ENCODE measurements at regions not wholly inside any gene's neighbourhood (a gene's known extent, or its start where the extent isn't known, plus 50 kb on each side); places are given as distances from the start of the nearest gene placed in this dataset.

GRCh38 chr2:222064286-222064685, 234.5 kb downstream of the PAX3 start:
- DNase-seq (no peak), ATAC-seq (ENCODE audit: low read depth) (no peak)
- H3K27ac ChIP-seq (ENCODE audit: insufficient read depth, low read length), result no peak overlapping the region
- peaks cover 4% of the 10 kb centered on the region for H3K27me3 ChIP-seq (ENCODE audit: control insufficient read depth, insufficient read depth, low read length)
- no peak overlapping the region for H2AFZ ChIP-seq (replicated peaks; ENCODE audit: low read length, poor library complexity)
- dilution Hi-C loops (cut with HindIII; ENCODE audit: low sequenced_read_pairs, unreplicated experiment) (no loop called here), intact Hi-C loops (cut with micrococcal nuclease) (no loop called here), in situ Hi-C loops (cut with MboI; ENCODE audit: low sequenced_read_pairs) (loop anchor here (25.0 kb wide), 1 partner anchor 523 kb away; no protein-coding TSS in a partner anchor)
- ChIA-PET CTCF (no interaction called here), POLR2A (ENCODE audit: unreplicated experiment) (no interaction called here)
- no peaks in the 10 kb centered on the region for H3K36me3 ChIP-seq (ENCODE audit: control insufficient read depth, insufficient read depth, low read length)
- H4K5ac ChIP-seq (ENCODE audit: low read depth, low read length), result no peak overlapping the region
- TF ChIP-seq FOS (IDR thresholded peaks at IDR 0.05; ENCODE audit: low read depth, low read length) (no peak), CEBPB (IDR thresholded peaks at IDR 0.05; ENCODE audit: low read depth, low read length) (no peak), ELK1 (IDR thresholded peaks at IDR 0.05; ENCODE audit: borderline replicate concordance, low read depth, low read length) (no peak), NFE2L2 (IDR thresholded peaks at IDR 0.05; ENCODE audit: low read depth, low read length) (no peak), CHD1 (IDR thresholded peaks at IDR 0.05; ENCODE audit: low read depth, low read length) (no peak), MAFK (IDR thresholded peaks at IDR 0.05; ENCODE audit: low read depth, low read length) (no peak), MAZ (IDR thresholded peaks at IDR 0.05; ENCODE audit: borderline replicate concordance, low read depth, low read length) (no peak), MXI1 (IDR thresholded peaks at IDR 0.05; ENCODE audit: borderline replicate concordance, low read depth, low read length) (no peak), SMC3 (IDR thresholded peaks at IDR 0.05; ENCODE audit: low read depth, low read length) (no peak)
- TF ChIP-seq, protein P1, sequence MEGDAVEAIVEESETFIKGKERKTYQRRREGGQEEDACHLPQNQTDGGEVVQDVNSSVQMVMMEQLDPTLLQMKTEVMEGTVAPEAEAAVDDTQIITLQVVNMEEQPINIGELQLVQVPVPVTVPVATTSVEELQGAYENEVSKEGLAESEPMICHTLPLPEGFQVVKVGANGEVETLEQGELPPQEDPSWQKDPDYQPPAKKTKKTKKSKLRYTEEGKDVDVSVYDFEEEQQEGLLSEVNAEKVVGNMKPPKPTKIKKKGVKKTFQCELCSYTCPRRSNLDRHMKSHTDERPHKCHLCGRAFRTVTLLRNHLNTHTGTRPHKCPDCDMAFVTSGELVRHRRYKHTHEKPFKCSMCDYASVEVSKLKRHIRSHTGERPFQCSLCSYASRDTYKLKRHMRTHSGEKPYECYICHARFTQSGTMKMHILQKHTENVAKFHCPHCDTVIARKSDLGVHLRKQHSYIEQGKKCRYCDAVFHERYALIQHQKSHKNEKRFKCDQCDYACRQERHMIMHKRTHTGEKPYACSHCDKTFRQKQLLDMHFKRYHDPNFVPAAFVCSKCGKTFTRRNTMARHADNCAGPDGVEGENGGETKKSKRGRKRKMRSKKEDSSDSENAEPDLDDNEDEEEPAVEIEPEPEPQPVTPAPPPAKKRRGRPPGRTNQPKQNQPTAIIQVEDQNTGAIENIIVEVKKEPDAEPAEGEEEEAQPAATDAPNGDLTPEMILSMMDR (conservative IDR thresholded peaks at IDR 0.05; ENCODE audit: low read depth, low read length), result no peak
- no peak overlapping the region for H2BK5ac ChIP-seq (ENCODE audit: low read depth, low read length, poor library complexity, severe bottlenecking)
- no peak overlapping the region for H3K4me2 ChIP-seq (ENCODE audit: low read depth, low read length)
- H4K20me1 ChIP-seq (ENCODE audit: insufficient read depth, low read length), result no peaks in the 10 kb centered on the region
- no peaks in the 10 kb centered on the region for H3K9me3 ChIP-seq (ENCODE audit: control insufficient read depth, insufficient read depth, low read length)
- no peak overlapping the region for H3K4ac ChIP-seq (ENCODE audit: low read depth, low read length)
- H2AK9ac ChIP-seq (replicated peaks; ENCODE audit: low read depth, low read length, poor library complexity), result no peak overlapping the region
- H3K18ac ChIP-seq (ENCODE audit: low read depth, low read length), result no peak overlapping the region
- no peak overlapping the region for H3K4me3 ChIP-seq (ENCODE audit: insufficient read depth, low read depth, low read length)
- H3K9me1 ChIP-seq (ENCODE audit: insufficient read depth, low read length), result no peaks in the 10 kb centered on the region
- H3K9ac ChIP-seq (ENCODE audit: low read depth, low read length), result no peak overlapping the region
- WGBS, 2 experiments (ENCODE audit: extremely low coverage in 2 of 2, insufficient read length in 1 of 2), result no CpG with 5 or more reads among the region's 2 CpGs
- H3K14ac ChIP-seq (replicated peaks; ENCODE audit: low read depth, low read length), result no peak overlapping the region
- no peak overlapping the region for H2AK5ac ChIP-seq (ENCODE audit: low read depth, low read length)
- no peak overlapping the region for H2BK120ac ChIP-seq (ENCODE audit: low read depth, low read length)
- H4K91ac ChIP-seq (ENCODE audit: insufficient read depth, low read depth, low read length), result no peak overlapping the region
- no peak overlapping the region for H2BK15ac ChIP-seq (ENCODE audit: low read depth, low read length)
- no peak overlapping the region for H3K56ac ChIP-seq (ENCODE audit: extremely low read depth, insufficient read depth, low read length)
- no peak overlapping the region for H4K8ac ChIP-seq (ENCODE audit: low read depth in 2 of 2, low read length in 2 of 2)
- BruUV-seq (replicated peaks), result no TSS peak
- no peak overlapping the region for H2BK20ac ChIP-seq (ENCODE audit: low read depth, low read length)
- H3K79me1 ChIP-seq (ENCODE audit: low read depth in 1 of 2, low read length in 2 of 2), result no peaks in the 10 kb centered on the region
- no peaks in the 10 kb centered on the region for H3K4me1 ChIP-seq (ENCODE audit: control insufficient read depth, insufficient read depth, low read length)
- H3K23ac ChIP-seq (ENCODE audit: low read depth, low read length), result no peak overlapping the region
